ENCODE measurements at regions not wholly inside any gene's neighbourhood (a gene's known extent, or its start where the extent isn't known, plus 50 kb on each side); places are given as distances from the start of the nearest gene placed in this dataset.

- no peak for TF ChIP-seq POLR2A (IDR thresholded peaks at IDR 0.05; ENCODE audit: low read depth, low read length)
- no peak for TF ChIP-seq TAF1 (IDR thresholded peaks at IDR 0.05; ENCODE audit: borderline replicate concordance, low read depth, low read length)
- TF ChIP-seq POLR2AphosphoS5 (IDR thresholded peaks at IDR 0.05; ENCODE audit: low read depth, low read length), result no peak
These were observed 263.7 kb upstream of the AGTR2 start for GRCh38 chrX:115906881-115907280.

Data from GM12892 (cell line).